ENCODE measurements at regions not wholly inside any gene's neighbourhood (a gene's known extent, or its start where the extent isn't known, plus 50 kb on each side); places are given as distances from the start of the nearest gene placed in this dataset.
"Not testable (repeated sequence)": the region's sequence is repeated elsewhere in the genome, so short reads cannot be mapped to it uniquely, and the experiment has no call there.

GRCh38 chr4:42310358-42310757 lies 86.9 kb upstream of the SHISA3 start:
- Histone ChIP-seq H3K4me3 (no peak overlapping the region), H3K9ac (ENCODE audit: insufficient read depth in 1 of 2, low read length in 2 of 2) (no peak overlapping the region), H3K27me3 (ENCODE audit: control insufficient read depth in 3 of 3, insufficient read depth in 3 of 3, low read length in 2 of 3) (no peaks in the 10 kb centered on the region), H3K36me3 (ENCODE audit: control insufficient read depth in 4 of 4, insufficient read depth in 4 of 4, low read length in 4 of 4) (no peaks in the 10 kb centered on the region), H3K27ac (ENCODE audit: low read depth in 1 of 2, low read length in 1 of 2) (no peak overlapping the region), H3K4me1 (ENCODE audit: control insufficient read depth in 5 of 5, insufficient read depth in 5 of 5, low read length in 5 of 5) (peaks cover 0 to 17% (median under 1%) of the 10 kb centered on the region in 5 donors), H3K9me3 (ENCODE audit: control insufficient read depth in 4 of 4, insufficient read depth in 3 of 4, low read length in 3 of 4) (peaks cover 0 to 9% (median 0%) of the 10 kb centered on the region in 4 donors)
- ATAC-seq (ENCODE audit: insufficient read depth, low FRiP score) (no peak), DNase-seq (peak in 1 of 3 donors; percentile 7)
- 64 to 71% methylated on average over 5 of the region's 5 CpGs for WGBS, 2 donors
- TF ChIP-seq CTCF (IDR thresholded peaks at IDR 0.05; ENCODE audit: control extremely low read depth, extremely low read depth) = no peak

- 90 to 95% methylated on average over 5 of the region's 5 CpGs for WGBS, 2 donors
- no peak for TF ChIP-seq CTCF (IDR thresholded peaks at IDR 0.05; ENCODE audit: control extremely low read depth, extremely low read depth)
These were observed 86.5 kb upstream of the SHISA3 start for GRCh38 chr4:42310806-42311205.

GRCh38 chr4:42311591-42311990 lies 85.7 kb upstream of the SHISA3 start:
- ATAC-seq (ENCODE audit: insufficient read depth, low FRiP score) (no peak), DNase-seq (no peak)
- Histone ChIP-seq H3K27me3 (ENCODE audit: control insufficient read depth in 3 of 3, insufficient read depth in 3 of 3, low read length in 2 of 3) (no peaks in the 10 kb centered on the region), H3K9ac (ENCODE audit: insufficient read depth in 1 of 2, low read length in 2 of 2) (no peak overlapping the region), H3K36me3 (ENCODE audit: control insufficient read depth in 4 of 4, insufficient read depth in 4 of 4, low read length in 4 of 4) (no peaks in the 10 kb centered on the region), H3K4me1 (ENCODE audit: control insufficient read depth in 5 of 5, insufficient read depth in 5 of 5, low read length in 5 of 5) (peaks cover 0 to 24% (median 4%) of the 10 kb centered on the region in 5 donors), H3K4me3 (no peak overlapping the region), H3K9me3 (ENCODE audit: control insufficient read depth in 4 of 4, insufficient read depth in 3 of 4, low read length in 3 of 4) (peaks cover 0 to 10% (median 0%) of the 10 kb centered on the region in 4 donors), H3K27ac (ENCODE audit: low read depth in 1 of 2, low read length in 1 of 2) (no peak overlapping the region)
- 83 to 90% methylated on average over 3 of the region's 3 CpGs for WGBS, 2 donors
- no peak for TF ChIP-seq CTCF (IDR thresholded peaks at IDR 0.05; ENCODE audit: control extremely low read depth, extremely low read depth)

More at GRCh38 chr4:42310806-42311205, 86.5 kb upstream of the SHISA3 start:
- ATAC-seq (ENCODE audit: insufficient read depth, low FRiP score) = no peak
- Histone ChIP-seq H3K4me1 (ENCODE audit: control insufficient read depth in 5 of 5, insufficient read depth in 5 of 5, low read length in 5 of 5) (peaks cover 0 to 21% (median 4%) of the 10 kb centered on the region in 5 donors), H3K9ac (ENCODE audit: insufficient read depth in 1 of 2, low read length in 2 of 2) (no peak overlapping the region), H3K27ac (ENCODE audit: low read depth in 1 of 2, low read length in 1 of 2) (no peak overlapping the region), H3K4me3 (no peak overlapping the region), H3K36me3 (ENCODE audit: control insufficient read depth in 4 of 4, insufficient read depth in 4 of 4, low read length in 4 of 4) (no peaks in the 10 kb centered on the region), H3K9me3 (ENCODE audit: control insufficient read depth in 4 of 4, insufficient read depth in 3 of 4, low read length in 3 of 4) (peaks cover 0 to 10% (median 0%) of the 10 kb centered on the region in 4 donors), H3K27me3 (ENCODE audit: control insufficient read depth in 3 of 3, insufficient read depth in 3 of 3, low read length in 2 of 3) (no peaks in the 10 kb centered on the region)
- no peak for DNase-seq

DNA sequence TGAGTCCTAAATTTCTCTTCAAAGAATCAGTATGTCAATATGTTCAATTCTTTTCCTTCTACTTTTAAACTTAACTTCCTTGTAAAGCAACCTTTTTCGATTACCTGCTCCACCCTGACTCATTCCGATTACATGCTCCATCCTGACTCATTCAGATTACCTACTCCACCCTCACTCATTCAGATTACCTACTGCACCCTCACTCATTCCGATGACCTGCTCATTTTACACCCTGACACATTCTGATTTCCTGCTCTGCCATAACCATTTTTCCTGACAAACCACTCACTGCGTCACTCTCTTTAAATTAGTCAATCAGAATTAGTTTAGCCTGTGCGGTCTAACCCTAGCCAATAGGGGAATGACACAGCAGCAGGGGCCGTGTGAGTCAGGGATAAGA lies 83.9 kb upstream of the SHISA3 start:
- H3K27me3 ChIP-seq (ENCODE audit: control insufficient read depth in 3 of 3, insufficient read depth in 3 of 3, low read length in 2 of 3); H3K36me3 ChIP-seq (ENCODE audit: control insufficient read depth in 4 of 4, insufficient read depth in 4 of 4, low read length in 4 of 4); H3K9ac ChIP-seq (ENCODE audit: insufficient read depth in 1 of 2, low read length in 2 of 2); DNase-seq; H3K27ac ChIP-seq (ENCODE audit: low read depth in 1 of 2, low read length in 1 of 2); ATAC-seq (ENCODE audit: insufficient read depth, low FRiP score); H3K4me3 ChIP-seq: not testable (repeated sequence)
- Histone ChIP-seq H3K4me1 (ENCODE audit: control insufficient read depth in 5 of 5, insufficient read depth in 5 of 5, low read length in 5 of 5) (peaks cover 0 to 26% (median 4%) of the 10 kb centered on the region in 5 donors), H3K9me3 (ENCODE audit: control insufficient read depth in 4 of 4, insufficient read depth in 3 of 4, low read length in 3 of 4) (peaks cover 0 to 10% (median 0%) of the 10 kb centered on the region in 4 donors)
- WGBS, 2 donors = 92 to 93% methylated on average over 6 of the region's 6 CpGs
